IPS DF 4.7 (cell line): ENCODE measurements at regions not wholly inside any gene's neighbourhood (a gene's known extent, or its start where the extent isn't known, plus 50 kb on each side); places are given as distances from the start of the nearest gene placed in this dataset.
A peak's percentile ranks its signal among the peaks of the same experiment; 100 is the strongest.

Experiments used
- DNase-seq: peaks from one replicate; pipeline ENCODE4 v3.0.0-alpha.2; 2013; ENCODE audit warnings: low spot score; ENCODE audit errors: extremely low read depth

- no peak for DNase-seq
Measured at GRCh38 chr7:25500393-25500921, 272.2 kb upstream of the NPVF start.

- DNase-seq, result no peak
Measured at GRCh38 chr7:25503306-25503705, 275.0 kb upstream of the NPVF start.

- DNase-seq, result no peak
Measured at GRCh38 chr7:25512061-25512687, 283.9 kb upstream of the NPVF start.

GRCh38 chr7:25515633-25516275, 287.5 kb upstream of the NPVF start:
- no peak for DNase-seq

GRCh38 chr7:25517906-25518305, 289.6 kb upstream of the NPVF start:
- DNase-seq, result no peak

- no peak for DNase-seq
Measured at GRCh38 chr7:25520017-25520416, 291.7 kb upstream of the NPVF start.

- no peak for DNase-seq
Measured at GRCh38 chr7:25520516-25520915, 292.2 kb upstream of the NPVF start.

GRCh38 chr7:25521236-25521635, 292.9 kb upstream of the NPVF start:
- DNase-seq, result peak; percentile 14

- no peak for DNase-seq
Measured at GRCh38 chr7:25522727-25523126, 294.4 kb upstream of the NPVF start.

GRCh38 chr7:25527665-25528170, 299.4 kb upstream of the NPVF start:
- DNase-seq, result no peak

- DNase-seq, result no peak
Measured at GRCh38 chr7:25529320-25529719, 301.0 kb upstream of the NPVF start.

- DNase-seq, result no peak
Measured at GRCh38 chr7:25536851-25537250, 308.6 kb upstream of the NPVF start.

- no peak for DNase-seq
Measured at GRCh38 chr7:25537662-25538375, 309.5 kb upstream of the NPVF start.

GRCh38 chr7:25541094-25541821, 313.0 kb upstream of the NPVF start:
- no peak for DNase-seq

GRCh38 chr7:25541877-25542276, 313.6 kb upstream of the NPVF start:
- no peak for DNase-seq

GRCh38 chr7:25543210-25543609, 314.9 kb upstream of the NPVF start:
- DNase-seq, result no peak

- DNase-seq, result no peak
Measured at GRCh38 chr7:25543798-25544197, 315.5 kb upstream of the NPVF start.

- no peak for DNase-seq
Measured at GRCh38 chr7:25544254-25544653, 316.0 kb upstream of the NPVF start.

GRCh38 chr7:25545124-25546008, 317.1 kb upstream of the NPVF start:
- no peak for DNase-seq

GRCh38 chr7:25546306-25546705, 318.0 kb upstream of the NPVF start:
- DNase-seq, result no peak
